Adipocyte (in vitro differentiated cells): ENCODE measurements at regions not wholly inside any gene's neighbourhood (a gene's known extent, or its start where the extent isn't known, plus 50 kb on each side); places are given as distances from the start of the nearest gene placed in this dataset.
A peak's percentile ranks its signal among the peaks of the same experiment; 100 is the strongest.

ENCODE experiments used
- DNase-seq: peaks from one replicate; pipeline ENCODE4 v3.0.0-alpha.2; 2015; ENCODE audit warnings: low read depth
- H3K27me3 ChIP-seq: replicated peaks from 2 replicates; pipeline ENCODE4 v1.7.0; 2013; ENCODE audit warnings: mild to moderate bottlenecking, low read length, moderate library complexity; ENCODE audit not compliant: control insufficient read depth, insufficient read depth
- H3K36me3 ChIP-seq: 2 replicates; pipeline ENCODE4 v1.7.0; 2013; ENCODE audit warnings: low read length, mild to moderate bottlenecking, moderate library complexity; ENCODE audit not compliant: control insufficient read depth, insufficient read depth, severe bottlenecking
- H3K4me1 ChIP-seq: 2 replicates; pipeline ENCODE4 v1.7.0; 2013; ENCODE audit warnings: mild to moderate bottlenecking, low read length, moderate library complexity; ENCODE audit not compliant: control insufficient read depth, insufficient read depth
- H3K4me3 ChIP-seq: 2 replicates; pipeline ENCODE4 v1.7.0; 2013; ENCODE audit warnings: mild to moderate bottlenecking, low read length, moderate library complexity
- H3K9ac ChIP-seq: 2 replicates; pipeline ENCODE4 v1.7.0; 2013; ENCODE audit warnings: mild to moderate bottlenecking, low read length, moderate library complexity
- H3K9me3 ChIP-seq: 2 replicates; pipeline ENCODE4 v1.7.0; 2013; ENCODE audit warnings: mild to moderate bottlenecking, low read length, moderate library complexity; ENCODE audit not compliant: control insufficient read depth

DNA sequence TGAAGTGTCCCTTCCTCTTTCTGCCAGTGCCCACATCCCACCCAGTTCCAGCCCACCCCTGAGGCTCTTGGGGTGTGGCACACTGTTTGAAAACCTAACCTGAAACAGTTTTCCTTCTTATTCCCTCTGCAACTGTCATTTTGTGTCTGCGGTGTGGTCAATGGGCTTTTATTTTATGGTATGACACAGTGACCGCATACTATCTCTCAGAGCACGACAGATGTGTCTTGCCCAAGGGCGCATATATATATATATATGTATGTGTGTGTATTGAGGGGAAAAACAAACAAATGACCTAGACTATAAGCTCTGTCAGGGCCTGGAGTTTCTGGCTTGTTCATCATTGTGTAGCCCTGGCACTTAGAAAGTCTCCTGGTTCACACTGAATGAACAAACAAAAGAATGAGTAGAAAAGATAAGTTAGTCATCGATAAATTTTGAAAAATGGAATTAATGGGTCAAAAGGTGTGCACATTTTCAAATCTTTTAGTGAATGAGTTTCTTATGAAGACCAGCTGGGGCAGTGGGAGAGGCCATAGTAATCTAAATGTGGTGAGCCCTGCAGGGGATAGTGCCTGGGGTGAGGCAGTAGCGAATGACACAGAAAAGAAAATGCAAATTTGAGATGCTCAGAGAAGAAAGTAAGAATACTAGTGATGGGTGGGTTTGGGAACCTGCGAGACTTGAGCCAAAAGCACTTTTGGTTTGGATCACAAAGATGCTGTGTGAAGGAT, 198.4 kb downstream of the SNX10 start:
- Histone ChIP-seq H3K9ac (no peak overlapping the region), H3K9me3 (peaks cover 6% of the 10 kb centered on the region), H3K4me1 (peaks cover 19% of the 10 kb centered on the region), H3K4me3 (no peak overlapping the region), H3K36me3 (no peaks in the 10 kb centered on the region), H3K27me3 (peaks cover 15% of the 10 kb centered on the region)
- DNase-seq, result no peak

DNA sequence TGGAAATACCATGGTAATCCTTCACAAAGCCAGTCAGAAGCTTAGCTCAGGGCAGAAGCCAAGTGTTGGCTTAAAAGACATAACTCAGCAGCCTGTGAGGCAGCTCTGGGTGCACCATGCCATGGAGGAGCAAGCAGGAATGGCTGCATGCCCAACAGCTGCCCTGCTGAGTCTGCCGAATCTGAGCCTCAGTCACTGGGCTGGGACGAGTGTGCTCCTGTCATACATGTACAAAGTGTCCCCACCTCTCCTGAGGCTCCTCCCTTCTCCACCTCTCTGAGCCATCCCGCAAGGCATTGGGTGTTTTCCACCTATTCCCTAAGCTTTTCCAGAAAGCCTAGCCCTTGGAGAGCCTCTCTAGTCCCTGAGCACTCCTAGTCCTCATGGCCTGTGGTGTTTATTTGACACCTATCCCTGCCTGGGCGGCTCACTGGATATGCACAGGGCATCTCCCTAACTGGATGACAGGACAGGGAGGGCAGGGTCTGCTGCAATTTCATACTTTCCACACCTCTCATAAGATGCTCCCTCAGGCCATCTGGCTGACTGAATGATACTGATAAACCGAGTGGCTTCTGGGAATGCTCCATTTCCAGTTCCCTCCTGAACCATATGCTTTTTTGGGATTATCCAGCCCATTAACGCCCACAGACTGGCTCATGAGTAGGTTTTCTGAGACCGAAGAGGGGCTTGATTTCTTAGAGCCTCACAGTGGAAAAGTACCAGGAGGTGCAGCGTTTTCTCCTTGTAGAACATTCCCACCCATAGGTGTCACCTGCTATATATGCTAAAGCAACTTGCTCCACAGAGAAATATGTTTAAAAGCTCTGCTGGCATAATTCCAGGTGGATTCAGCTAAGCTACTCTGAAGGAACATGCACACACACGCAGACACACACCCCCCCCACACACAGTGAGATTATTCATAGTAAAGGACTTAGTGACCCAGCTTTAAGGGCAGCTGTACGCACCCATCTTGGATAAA, 199.3 kb downstream of the SNX10 start:
- no peak for DNase-seq
- Histone ChIP-seq H3K4me3 (no peak overlapping the region), H3K9me3 (peaks cover 5% of the 10 kb centered on the region), H3K9ac (no peak overlapping the region), H3K4me1 (peaks cover 15% of the 10 kb centered on the region), H3K36me3 (no peaks in the 10 kb centered on the region), H3K27me3 (peaks cover 15% of the 10 kb centered on the region)

DNA sequence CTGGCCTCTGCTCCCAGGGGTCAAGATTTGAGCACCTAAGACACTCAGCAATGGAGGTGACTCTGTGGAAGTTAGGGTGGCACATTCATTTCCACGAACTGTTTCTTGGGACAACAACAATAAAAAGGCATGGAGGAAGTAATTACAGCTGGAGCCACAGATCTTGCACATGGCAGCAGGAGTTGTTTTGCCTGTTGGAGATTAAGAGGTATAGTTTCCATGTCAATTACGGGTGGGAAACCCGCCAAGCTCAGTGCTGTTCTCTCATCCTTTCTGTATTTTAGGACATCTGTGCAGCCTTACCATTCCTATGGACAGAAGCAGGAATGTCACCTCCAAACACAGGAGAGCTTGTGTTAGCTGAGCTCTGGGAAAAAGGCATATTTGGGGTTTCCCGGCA, 201.2 kb downstream of the SNX10 start:
- Histone ChIP-seq H3K36me3 (no peaks in the 10 kb centered on the region), H3K9me3 (no peaks in the 10 kb centered on the region), H3K9ac (no peak overlapping the region), H3K4me3 (no peak overlapping the region), H3K27me3 (peaks cover 15% of the 10 kb centered on the region), H3K4me1 (peaks cover 11% of the 10 kb centered on the region)
- DNase-seq, result no peak

DNA sequence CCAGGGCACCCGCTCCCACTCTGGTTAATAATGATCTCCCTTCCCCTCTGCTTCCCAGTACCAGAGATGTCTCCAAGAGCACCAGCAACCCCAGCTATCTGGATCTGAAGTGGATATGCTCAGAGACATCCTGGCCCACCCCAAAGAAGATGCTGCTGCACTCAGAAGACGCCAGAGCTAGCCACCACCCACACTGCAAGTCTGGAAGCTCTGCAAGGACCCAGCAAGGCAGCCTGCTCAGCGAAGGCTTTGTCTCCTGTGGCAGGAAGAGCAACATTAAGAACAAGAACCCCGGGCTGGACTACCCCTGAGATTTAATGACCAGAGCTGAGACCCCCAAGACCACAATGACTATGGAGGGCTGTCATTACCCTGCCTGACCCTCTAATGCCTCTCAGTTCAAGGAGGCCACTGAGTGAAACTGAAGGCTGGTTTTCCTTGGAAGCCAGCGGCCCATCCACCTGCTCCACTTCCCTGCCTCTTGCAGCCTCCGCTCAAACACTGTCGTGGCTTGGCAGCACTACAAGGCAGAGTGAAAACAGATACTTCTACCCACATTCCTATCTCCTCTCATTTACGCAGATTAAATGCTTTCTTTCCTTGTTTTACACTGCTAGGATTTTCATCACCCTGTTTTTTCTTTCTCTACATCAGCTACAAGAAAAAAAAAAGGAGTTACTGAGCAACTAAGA, 202.2 kb downstream of the SNX10 start:
- no peak for DNase-seq
- H3K4me3 ChIP-seq, result no peak overlapping the region
- no peak overlapping the region for H3K9ac ChIP-seq
- H3K4me1 ChIP-seq, result no peaks in the 10 kb centered on the region
- H3K9me3 ChIP-seq, result no peaks in the 10 kb centered on the region
- peaks cover 15% of the 10 kb centered on the region for H3K27me3 ChIP-seq
- no peaks in the 10 kb centered on the region for H3K36me3 ChIP-seq

GRCh38 chr7:26495569-26495968, 203.9 kb downstream of the SNX10 start:
- Histone ChIP-seq H3K9ac (no peak overlapping the region), H3K4me3 (no peak overlapping the region), H3K9me3 (no peaks in the 10 kb centered on the region), H3K36me3 (no peaks in the 10 kb centered on the region), H3K27me3 (peaks cover 15% of the 10 kb centered on the region), H3K4me1 (no peaks in the 10 kb centered on the region)
- DNase-seq, result no peak

DNA sequence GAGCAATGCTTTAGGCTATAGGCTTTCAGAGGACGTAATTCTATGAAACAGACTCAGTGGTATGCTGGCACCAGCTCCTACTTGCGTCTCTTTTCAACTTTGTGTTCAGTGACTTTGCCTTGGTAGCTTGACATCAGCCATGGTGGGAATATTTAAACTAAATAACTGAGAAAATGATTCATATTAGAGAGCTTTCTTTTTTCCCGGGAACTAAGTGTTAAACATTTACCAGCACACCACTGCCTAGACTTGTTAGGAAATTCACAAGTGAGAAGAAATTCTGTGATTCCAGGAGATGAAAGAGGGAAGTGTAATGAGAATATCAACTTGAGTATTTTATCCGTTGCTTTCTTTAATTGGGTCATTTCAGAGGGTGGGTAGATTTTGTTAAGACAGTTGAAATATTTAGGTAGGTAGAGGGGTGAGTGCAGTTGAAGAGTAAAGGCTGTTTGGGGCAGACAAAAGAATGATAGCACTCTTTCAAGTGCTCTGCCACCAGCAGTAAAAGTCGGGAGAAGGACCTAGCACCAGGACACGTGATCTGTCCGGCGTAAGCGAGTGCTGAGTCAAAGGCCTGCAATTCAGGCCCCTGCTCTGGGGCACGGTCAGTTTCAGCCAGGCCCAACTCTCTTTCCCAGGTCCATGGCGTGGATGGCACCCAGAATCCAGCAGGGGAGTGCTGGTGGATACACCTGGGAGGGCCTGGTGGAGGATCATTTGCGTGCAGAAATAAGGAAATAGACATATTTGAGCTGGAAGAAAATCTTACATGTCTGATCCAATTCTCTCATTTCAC, 206.3 kb downstream of the SNX10 start:
- Histone ChIP-seq H3K27me3 (peaks cover 1% of the 10 kb centered on the region), H3K9ac (no peak overlapping the region), H3K36me3 (no peaks in the 10 kb centered on the region), H3K9me3 (no peaks in the 10 kb centered on the region), H3K4me3 (no peak overlapping the region), H3K4me1 (no peaks in the 10 kb centered on the region)
- DNase-seq, result no peak

DNA sequence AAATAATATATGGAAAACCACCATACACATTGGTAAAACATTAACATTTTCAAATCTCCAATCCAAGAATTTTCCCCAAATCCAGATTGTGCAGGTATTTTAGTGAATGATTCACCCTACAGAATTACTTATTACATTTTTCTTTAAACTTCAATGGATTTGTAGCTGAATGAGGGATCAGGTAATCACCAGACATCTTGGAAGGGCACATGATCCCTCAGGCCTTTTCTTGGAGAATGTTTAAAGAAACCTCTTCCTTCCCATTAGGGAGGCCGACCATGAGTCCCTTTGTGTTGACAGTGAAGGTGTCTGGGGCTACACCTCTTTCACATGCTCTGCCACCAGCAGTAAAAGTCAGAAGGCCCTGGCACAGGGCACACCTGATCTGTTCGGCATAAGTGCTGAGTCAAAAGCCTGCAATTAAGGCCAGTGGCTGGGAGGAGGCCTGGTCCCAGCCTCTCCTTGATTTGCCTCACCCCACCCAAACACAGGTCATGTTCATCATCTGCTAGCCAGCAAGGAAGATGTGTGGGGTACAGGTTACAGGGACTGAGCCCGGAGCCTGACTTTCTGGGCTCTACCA, 207.7 kb downstream of the SNX10 start:
- Histone ChIP-seq H3K9me3 (no peaks in the 10 kb centered on the region), H3K4me1 (no peaks in the 10 kb centered on the region), H3K36me3 (no peaks in the 10 kb centered on the region), H3K9ac (no peak overlapping the region), H3K4me3 (no peak overlapping the region), H3K27me3 (peaks cover 6% of the 10 kb centered on the region)
- DNase-seq, result no peak

DNA sequence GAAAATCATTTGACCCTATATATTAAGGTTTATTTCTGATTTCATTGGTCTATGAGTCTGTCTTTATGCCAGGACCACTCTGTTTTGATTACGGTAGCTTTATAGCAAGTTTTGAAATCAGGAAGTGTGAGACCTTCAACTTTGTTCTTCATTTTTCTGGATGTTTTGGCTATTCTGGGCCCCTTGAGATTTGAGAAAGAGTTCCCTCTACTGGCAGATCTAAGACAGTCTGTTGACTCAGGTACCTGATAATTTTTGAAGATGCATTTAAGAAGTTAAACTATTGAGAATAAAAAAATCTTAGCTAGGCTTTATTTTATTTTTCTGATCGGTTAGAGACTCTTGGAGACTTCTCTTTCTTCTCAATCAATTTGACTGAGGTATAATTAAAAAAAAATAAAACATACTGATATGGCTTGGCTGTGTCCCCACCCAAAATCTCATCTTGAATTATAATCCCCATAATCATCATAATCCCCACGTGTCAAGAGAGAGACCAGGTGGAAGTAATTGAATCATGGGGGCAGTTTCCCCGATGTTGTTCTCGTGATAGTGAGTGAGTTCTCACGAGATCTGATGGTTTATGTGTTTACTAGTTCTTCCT, 209.2 kb downstream of the SNX10 start:
- H3K4me3 ChIP-seq, result no peak overlapping the region
- no peak overlapping the region for H3K9ac ChIP-seq
- no peaks in the 10 kb centered on the region for H3K4me1 ChIP-seq
- no peaks in the 10 kb centered on the region for H3K9me3 ChIP-seq
- no peaks in the 10 kb centered on the region for H3K36me3 ChIP-seq
- peaks cover 13% of the 10 kb centered on the region for H3K27me3 ChIP-seq
- peak; percentile 3 for DNase-seq

DNA sequence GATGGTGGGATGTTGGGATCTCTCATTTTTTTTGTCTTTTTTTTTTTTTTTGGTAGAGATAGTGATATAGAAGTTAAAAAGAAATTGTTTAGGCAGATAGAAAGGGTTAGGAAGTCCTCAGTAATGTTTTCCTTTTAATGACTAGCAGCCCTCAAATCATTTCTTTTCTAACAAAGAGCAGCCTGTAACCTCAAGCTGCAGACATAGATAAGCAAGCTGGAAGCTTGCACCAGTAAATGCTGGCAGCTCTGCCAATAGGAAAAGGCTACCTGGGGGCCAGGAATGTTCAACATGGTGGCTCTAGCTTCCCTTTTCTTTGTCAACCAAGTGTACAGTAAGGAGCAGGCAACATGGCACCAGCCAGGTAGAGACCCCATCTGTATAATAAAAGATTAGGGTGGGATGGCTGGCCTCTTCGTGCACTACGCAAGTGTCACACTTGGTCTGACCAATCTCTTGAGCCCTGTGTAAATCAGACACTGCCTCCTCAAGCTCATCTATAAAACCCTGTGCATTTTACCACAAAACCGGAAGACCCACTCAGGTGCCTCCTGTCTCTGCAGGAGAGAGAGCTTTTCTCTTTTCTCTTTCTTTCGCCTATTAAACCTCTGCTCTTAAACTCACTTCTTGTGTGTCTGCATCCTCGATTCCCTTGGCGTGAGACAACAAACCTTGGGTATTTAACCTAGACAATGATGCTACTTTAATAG, 212.9 kb downstream of the SNX10 start:
- no peaks in the 10 kb centered on the region for H3K9me3 ChIP-seq
- no peak overlapping the region for H3K9ac ChIP-seq
- no peak overlapping the region for H3K4me3 ChIP-seq
- peaks cover 29% of the 10 kb centered on the region for H3K27me3 ChIP-seq
- no peak for DNase-seq
- no peaks in the 10 kb centered on the region for H3K36me3 ChIP-seq
- H3K4me1 ChIP-seq, result no peaks in the 10 kb centered on the region

DNA sequence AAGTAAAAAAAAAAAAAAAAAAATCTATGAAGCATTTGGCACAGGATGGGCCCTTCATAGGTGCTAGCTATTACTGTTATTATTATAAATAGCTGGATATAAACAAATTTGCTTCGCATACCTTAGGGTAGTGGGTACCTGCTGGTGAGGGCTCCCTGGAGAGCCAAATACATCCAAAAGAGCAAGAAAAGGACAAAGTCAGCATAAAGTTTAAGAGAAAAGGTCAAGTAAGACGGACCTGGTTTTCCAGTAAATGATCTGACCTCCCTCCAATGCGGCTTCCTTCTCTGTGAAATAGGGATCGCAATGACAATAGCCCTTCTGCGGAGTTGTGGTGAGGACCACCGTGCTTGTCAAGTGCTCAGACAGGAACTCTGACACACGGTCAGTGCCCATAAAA, 214.5 kb downstream of the SNX10 start:
- no peaks in the 10 kb centered on the region for H3K9me3 ChIP-seq
- no peaks in the 10 kb centered on the region for H3K4me1 ChIP-seq
- H3K9ac ChIP-seq, result no peak overlapping the region
- DNase-seq, result no peak
- H3K36me3 ChIP-seq, result no peaks in the 10 kb centered on the region
- peaks cover 31% of the 10 kb centered on the region for H3K27me3 ChIP-seq
- no peak overlapping the region for H3K4me3 ChIP-seq
